ENCODE measurements at regions not wholly inside any gene's neighbourhood (a gene's known extent, or its start where the extent isn't known, plus 50 kb on each side); places are given as distances from the start of the nearest gene placed in this dataset.

DNA sequence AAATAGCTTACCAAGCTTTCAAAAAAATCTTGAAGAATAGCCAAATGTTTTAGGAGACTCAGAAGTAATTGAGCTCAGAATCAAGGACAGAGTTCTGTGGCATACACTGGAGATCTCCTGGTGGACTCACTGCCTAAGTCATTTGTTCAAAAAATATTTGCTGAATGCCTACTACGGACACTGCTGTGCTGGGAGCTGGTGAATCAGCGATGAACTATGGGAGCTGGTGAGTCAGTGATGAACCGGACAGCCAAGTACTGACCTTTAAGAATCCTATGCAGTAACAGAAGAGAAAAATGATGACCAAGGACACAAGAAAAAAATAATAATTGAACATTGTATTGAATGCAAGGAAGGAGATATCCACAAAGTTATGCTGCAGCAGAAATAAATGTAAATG lies 717.9 kb upstream of the CXADR start:
- no peak for FAIRE-seq

GRCh38 chr21:16796776-16797175 lies 716.1 kb upstream of the CXADR start:
- FAIRE-seq = no peak

GRCh38 chr21:16797540-16797939 lies 715.3 kb upstream of the CXADR start:
- FAIRE-seq = no peak

GRCh38 chr21:16797966-16798365 lies 714.9 kb upstream of the CXADR start:
- no peak for FAIRE-seq

GRCh38 chr21:16800536-16801275 lies 712.1 kb upstream of the CXADR start:
- no peak for FAIRE-seq

- no peak for FAIRE-seq
Observed at GRCh38 chr21:16811011-16811410, 701.8 kb upstream of the CXADR start.

DNA sequence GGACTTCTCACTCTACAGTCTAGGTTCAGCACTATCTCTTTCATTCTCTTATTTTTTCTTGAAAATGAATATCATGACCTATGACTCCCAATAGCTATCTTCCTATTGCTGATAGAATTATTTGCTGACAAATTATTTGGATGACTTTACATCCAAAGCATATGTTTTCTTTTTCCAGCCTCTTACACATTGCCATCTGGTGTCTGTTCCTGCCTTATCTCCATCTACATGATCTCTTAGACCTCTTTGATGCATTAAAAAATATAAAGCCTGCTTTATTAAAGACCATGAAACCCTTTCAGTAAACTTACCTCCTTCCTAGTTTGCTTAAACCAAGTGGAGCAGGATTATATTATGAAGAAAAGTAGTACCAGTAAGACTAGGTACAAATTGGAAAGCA lies 700.9 kb upstream of the CXADR start:
- FAIRE-seq = no peak

DNA sequence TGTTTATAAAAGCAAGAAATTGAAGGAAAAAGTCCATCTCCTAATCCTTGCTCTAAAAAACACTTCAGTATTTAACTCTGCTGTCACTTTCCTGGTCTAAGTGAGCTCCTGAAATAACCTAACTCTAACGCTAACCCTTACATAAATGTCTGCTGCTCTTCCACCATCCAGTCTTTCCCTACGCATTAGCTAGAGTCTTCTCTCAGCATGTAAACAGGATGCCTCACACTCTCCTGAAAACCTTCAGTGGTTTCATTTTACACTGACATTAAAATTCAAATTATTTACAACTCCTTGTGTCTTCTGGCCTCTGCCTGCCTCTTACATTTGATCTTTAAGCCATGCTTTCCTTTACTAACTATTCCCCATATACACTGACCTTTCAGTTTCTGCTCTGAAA lies 697.6 kb upstream of the CXADR start:
- FAIRE-seq = no peak

DNA sequence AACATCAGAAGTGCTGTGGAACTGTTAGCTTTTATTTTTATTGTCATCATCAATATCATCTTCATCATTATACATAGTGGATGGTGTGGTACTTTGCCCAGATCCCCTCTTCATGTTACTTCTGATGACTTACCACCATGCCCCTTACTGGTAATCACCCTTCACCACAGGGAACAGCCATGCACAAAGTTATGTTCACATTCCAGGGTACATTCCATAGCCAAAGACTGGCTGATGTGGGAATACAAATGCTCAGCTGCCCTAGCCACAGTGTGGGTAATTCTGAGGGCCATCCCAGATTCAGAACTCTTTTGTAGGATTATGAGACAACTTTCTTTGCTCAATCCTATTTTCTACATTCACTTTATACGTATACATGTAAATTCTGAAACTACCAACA lies 691.3 kb upstream of the CXADR start:
- no peak for FAIRE-seq

DNA sequence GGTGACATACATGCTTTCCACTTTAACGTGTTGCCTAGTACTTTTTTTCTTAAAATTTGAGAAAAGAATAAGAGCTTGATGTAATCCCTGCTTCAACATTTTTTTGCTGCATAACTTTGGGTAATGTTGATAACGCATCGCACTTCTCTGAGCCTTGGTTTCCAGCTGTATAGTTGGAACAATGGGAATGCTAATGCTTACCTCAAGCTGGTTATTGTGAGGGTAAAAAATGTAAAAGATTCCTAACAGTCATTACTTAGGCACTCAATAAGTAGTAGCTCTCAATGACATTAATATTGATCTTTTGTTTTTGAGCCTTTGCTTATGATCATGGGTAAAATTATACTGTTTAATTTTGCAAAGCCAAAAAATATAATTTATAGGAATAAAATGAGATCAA lies 683.3 kb upstream of the CXADR start:
- FAIRE-seq = no peak

GRCh38 chr21:16832791-16833190 lies 680.1 kb upstream of the CXADR start:
- FAIRE-seq = no peak

DNA sequence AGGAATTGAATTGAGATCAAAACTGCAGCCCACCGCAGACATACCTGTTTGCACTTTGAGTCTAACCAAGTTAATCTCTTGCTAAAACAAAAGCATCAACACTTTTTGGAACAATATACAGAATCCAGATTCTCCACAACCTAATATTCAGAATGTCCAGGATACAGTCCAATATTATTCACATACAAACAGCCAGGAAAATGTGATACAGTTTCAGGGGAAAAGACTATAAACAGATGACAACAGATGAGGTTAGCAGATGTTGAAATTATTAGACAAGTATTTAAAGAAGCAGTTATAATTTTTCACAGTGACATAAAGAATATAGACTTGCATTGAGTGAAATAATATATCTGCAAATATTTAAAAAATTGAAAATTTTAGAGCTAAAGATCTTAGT lies 678.1 kb upstream of the CXADR start:
- FAIRE-seq = no peak

DNA sequence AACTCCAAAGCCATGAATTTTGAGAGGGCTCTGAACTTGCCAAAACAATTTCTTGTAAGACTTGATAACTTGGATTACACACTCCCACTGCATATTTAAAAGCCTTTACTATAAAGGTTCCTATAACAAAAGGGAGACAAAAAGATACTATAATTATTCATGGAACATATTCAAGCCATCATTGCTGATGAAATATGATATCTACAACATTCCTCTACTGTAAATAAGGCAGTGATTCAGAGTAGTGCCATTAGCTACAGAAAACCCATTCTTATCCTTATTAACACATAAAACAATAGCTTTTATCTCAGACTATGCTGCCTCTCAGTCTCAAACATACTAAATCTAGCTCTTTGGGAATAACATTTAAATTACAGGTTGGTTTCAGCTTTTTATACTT lies 675.5 kb upstream of the CXADR start:
- FAIRE-seq = no peak

DNA sequence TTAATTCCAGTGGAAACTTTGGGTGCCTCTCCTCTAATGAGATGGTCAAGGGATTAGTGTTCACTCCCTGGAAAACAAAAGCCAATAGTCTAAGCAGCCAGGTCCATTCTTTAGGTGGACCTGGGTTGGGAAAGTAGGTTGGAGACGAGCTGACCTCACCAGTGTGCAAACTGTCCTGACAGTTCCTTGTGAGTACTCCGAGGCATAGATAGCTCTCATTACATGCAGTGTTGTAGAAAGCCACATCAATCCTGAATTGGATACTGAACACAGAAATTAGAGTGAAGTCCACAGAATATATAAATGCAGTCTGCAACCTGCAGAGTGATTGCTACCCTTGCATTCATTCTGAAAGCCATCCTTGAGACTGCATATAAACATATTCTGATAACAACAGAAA lies 675.1 kb upstream of the CXADR start:
- FAIRE-seq = no peak

GRCh38 chr21:16838331-16838730 lies 674.5 kb upstream of the CXADR start:
- no peak for FAIRE-seq

DNA sequence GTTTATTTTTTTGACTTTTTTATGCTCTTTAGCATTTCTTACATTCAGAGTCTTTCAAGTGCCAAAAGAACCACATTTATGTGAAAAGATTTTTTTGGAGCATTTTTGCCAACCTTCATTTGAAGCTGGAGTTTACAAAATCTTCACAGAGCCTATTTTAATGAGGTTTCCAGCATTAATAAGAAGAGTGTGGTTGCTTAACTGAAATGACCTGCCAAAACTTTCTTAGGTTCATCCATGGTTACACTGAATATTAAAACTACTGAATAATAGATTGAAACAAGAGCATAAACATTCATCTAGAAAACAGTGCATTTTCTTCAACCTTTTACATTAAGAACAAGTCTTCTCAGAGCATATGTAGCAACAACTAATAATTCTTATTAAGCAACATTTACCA lies 672.3 kb upstream of the CXADR start:
- FAIRE-seq = no peak

DNA sequence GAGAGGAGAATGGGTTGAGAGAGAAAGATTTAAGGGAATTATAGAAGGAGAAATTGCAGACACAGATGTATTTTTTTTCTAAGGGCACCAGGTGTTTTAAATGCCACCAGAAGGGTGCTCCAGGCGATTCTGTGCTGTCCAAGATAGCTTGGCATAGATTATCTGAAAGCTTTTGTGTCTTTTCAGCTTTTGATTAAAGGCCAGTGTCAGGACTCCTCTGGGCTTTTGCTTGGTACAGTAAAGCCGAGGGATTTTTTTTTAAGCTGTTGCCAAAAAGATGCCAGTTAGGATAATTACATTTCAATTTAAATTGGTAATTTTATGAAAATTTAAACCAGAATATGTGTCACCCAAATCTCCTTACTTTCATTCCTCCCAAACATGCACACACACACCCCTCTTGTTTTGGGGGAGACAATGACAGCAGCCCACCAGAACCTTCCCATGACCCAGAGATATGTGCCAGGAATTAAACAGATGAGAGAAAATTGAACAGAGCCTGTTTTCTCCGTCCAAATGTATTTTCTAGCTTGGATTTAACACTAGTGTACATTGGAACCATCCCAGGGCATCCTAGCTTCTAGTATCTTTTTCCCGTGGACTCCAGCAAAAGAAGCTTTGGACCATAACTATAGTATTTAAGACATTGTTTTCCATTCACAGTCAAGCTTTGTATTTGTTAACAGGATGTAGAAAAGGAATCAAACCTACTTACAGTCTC lies 670.7 kb upstream of the CXADR start:
- no peak for FAIRE-seq

DNA sequence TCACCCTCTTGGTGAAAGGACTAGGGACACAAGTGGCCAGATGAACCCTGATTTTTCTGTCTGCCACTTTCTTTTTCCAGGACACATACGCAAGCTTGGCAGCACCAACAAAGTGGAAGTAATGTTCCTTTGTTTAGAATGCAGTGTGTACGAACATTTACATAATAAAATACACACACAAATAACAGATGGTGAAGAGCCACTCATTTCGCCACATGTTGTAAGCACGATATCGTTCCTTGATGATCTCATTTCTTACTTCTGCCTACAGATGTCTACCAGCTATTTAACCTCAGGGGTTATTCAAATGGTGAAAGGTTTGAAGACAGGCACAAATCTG lies 670.2 kb upstream of the CXADR start:
- no peak for FAIRE-seq

DNA sequence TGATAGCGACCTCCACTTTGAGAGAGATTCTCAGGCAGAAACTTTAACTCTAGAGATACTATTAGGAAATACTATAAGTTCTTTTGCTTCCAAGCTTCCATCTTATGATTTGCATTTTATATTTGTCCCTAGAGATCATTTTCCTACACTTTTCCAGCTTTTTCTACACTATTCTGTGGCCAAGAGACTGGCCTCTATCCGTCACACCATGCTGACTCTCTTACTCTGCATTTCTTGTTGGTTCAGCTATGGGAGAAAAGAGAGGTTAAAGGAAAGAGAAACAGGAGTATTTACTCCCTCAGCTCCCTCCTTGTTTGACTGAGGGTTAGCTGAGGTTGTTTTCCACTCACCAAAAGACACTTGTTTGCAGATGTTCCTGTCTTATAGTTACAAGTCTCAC lies 665.6 kb upstream of the CXADR start:
- no peak for FAIRE-seq

- no peak for FAIRE-seq
Observed at GRCh38 chr21:16851054-16851453, 661.8 kb upstream of the CXADR start.

- FAIRE-seq = peak; percentile 57
Observed at GRCh38 chr21:16855164-16855667, 657.6 kb upstream of the CXADR start.

GRCh38 chr21:16863362-16863905 lies 649.4 kb upstream of the CXADR start:
- FAIRE-seq = no peak

- FAIRE-seq = no peak
Observed at GRCh38 chr21:16863908-16864307, 648.9 kb upstream of the CXADR start.

DNA sequence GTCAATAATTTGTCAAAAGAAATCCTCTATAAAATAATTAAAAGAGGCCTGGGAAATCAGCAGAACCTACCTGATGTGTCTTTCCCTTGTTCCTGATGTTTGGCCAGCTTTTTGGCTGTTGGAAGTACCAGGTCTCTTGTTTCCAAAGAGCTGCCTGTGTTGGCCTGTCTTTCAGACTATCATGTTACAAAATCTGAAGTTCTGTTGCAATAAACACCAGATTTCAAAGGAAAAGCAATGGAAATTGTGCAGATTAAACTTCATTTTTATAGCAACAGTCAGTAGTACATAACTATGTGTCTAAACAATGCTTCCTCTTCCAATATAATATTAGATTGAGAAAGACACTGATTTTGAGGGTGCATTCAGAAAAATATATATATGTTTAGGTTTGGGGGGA lies 647.2 kb upstream of the CXADR start:
- no peak for FAIRE-seq

Data from colon (tissue), 2 donors.